ENCODE measurements at regions not wholly inside any gene's neighbourhood (a gene's known extent, or its start where the extent isn't known, plus 50 kb on each side); places are given as distances from the start of the nearest gene placed in this dataset.
A peak's percentile ranks its signal among the peaks of the same experiment; 100 is the strongest.

GRCh38 chr3:101940521-101941317, 91.4 kb downstream of the NFKBIZ start:
- H3K36me3 ChIP-seq: no peaks in the 10 kb centered on the region
- peak in 1 of 2 donors; percentile 74 for DNase-seq (ENCODE audit: low spot score in 2 of 2)
- peaks cover 0 to 24% of the 10 kb centered on the region in 2 donors for H3K4me1 ChIP-seq
- TF ChIP-seq, protein P1, sequence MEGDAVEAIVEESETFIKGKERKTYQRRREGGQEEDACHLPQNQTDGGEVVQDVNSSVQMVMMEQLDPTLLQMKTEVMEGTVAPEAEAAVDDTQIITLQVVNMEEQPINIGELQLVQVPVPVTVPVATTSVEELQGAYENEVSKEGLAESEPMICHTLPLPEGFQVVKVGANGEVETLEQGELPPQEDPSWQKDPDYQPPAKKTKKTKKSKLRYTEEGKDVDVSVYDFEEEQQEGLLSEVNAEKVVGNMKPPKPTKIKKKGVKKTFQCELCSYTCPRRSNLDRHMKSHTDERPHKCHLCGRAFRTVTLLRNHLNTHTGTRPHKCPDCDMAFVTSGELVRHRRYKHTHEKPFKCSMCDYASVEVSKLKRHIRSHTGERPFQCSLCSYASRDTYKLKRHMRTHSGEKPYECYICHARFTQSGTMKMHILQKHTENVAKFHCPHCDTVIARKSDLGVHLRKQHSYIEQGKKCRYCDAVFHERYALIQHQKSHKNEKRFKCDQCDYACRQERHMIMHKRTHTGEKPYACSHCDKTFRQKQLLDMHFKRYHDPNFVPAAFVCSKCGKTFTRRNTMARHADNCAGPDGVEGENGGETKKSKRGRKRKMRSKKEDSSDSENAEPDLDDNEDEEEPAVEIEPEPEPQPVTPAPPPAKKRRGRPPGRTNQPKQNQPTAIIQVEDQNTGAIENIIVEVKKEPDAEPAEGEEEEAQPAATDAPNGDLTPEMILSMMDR (IDR thresholded peaks at IDR 0.05): no peak
- H3K4me3 ChIP-seq: peak overlapping the region in 1 of 2 donors; percentile 40
- H3K27ac ChIP-seq: peak overlapping the region in 1 of 2 donors; percentile 29
- intact Hi-C loops (cut with DNase I): no loop called here
- H3K27me3 ChIP-seq: no peaks in the 10 kb centered on the region
- H3K9me3 ChIP-seq: no peaks in the 10 kb centered on the region

- H3K9me3 ChIP-seq: no peaks in the 10 kb centered on the region
- no peak overlapping the region for H3K4me3 ChIP-seq
- intact Hi-C loops (cut with DNase I): no loop called here
- H3K4me1 ChIP-seq: peaks cover 0 to 24% of the 10 kb centered on the region in 2 donors
- TF ChIP-seq, protein P1 (IDR thresholded peaks at IDR 0.05): no peak
- no peak for DNase-seq (ENCODE audit: low spot score in 2 of 2)
- H3K36me3 ChIP-seq: no peaks in the 10 kb centered on the region
- no peak overlapping the region for H3K27ac ChIP-seq
- H3K27me3 ChIP-seq: no peaks in the 10 kb centered on the region
These were observed 92.2 kb downstream of the NFKBIZ start for GRCh38 chr3:101941318-101942040.

DNA sequence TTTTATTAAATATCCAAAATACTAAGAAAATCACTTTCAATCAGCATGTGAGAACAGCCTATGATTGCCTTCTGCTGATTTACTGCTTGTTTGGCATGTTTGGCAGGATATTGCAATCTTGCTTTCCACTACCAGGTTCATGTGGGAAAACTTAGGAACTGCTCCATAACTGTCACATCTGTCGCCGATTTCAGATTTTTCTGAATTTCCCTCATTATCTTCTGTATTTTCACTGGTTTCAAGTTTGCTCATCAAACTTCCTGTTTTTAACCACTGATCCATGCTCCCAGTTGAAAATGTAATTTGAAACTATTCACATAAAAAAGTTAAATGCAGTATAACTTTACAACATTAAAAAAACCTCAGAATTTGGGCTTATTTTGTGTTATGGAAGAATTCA, 93.0 kb downstream of the NFKBIZ start:
- Histone ChIP-seq H3K27me3 (no peaks in the 10 kb centered on the region), H3K4me1 (peaks cover 0 to 24% of the 10 kb centered on the region in 2 donors), H3K9me3 (no peaks in the 10 kb centered on the region), H3K27ac (no peak overlapping the region), H3K4me3 (no peak overlapping the region), H3K36me3 (no peaks in the 10 kb centered on the region)
- DNase-seq (ENCODE audit: low spot score in 2 of 2): no peak
- TF ChIP-seq, protein P1 (IDR thresholded peaks at IDR 0.05): no peak
- intact Hi-C loops (cut with DNase I): no loop called here

DNA sequence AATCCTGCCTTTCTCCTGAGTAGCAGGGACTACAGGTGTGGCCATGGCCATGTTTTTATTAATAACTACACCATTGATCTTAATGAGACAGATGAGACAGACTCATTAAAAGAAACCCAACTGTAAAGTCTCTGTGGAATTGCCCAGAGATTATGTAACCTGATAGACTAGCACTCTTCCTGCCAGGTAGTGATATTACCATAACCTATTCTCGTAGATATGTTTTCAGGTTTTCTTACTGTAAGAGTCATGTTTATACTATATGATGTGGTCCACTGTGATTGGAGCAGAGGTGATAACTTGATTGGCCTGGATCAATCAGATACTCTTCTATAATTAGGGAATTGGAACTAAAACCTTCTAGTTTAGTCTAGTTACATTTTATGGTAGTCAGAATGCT, 93.7 kb downstream of the NFKBIZ start:
- no peak overlapping the region for H3K27ac ChIP-seq
- no peaks in the 10 kb centered on the region for H3K36me3 ChIP-seq
- TF ChIP-seq, protein P1 (IDR thresholded peaks at IDR 0.05): no peak
- no peaks in the 10 kb centered on the region for H3K9me3 ChIP-seq
- DNase-seq (ENCODE audit: low spot score in 2 of 2): no peak
- no peak overlapping the region for H3K4me3 ChIP-seq
- H3K4me1 ChIP-seq: peaks cover 0 to 17% of the 10 kb centered on the region in 2 donors
- H3K27me3 ChIP-seq: no peaks in the 10 kb centered on the region
- intact Hi-C loops (cut with DNase I): no loop called here

DNA sequence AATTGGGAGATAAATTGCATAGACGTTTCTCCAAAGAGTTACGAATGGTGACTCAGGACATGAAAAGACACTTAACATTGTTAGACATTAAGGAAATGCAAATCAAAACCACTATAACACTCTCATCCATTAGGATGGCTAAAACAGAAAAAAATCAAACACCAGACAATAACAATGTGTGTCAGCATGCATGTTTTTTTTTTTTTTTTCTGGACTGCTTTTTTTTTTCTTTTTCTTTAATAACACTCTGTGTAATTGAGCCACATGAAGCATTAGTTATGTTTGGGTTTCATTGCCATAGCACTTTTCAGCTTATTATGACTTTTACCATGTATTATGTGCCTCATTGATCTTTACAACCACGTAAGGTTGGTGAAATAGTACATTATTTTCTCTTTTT, 95.0 kb downstream of the NFKBIZ start:
- DNase-seq (ENCODE audit: low spot score in 2 of 2): no peak
- intact Hi-C loops (cut with DNase I): no loop called here
- Histone ChIP-seq H3K27me3 (no peaks in the 10 kb centered on the region), H3K36me3 (no peaks in the 10 kb centered on the region), H3K4me1 (peaks cover 0 to 14% of the 10 kb centered on the region in 2 donors), H3K27ac (no peak overlapping the region), H3K9me3 (no peaks in the 10 kb centered on the region), H3K4me3 (no peak overlapping the region)
- TF ChIP-seq, protein P1 (IDR thresholded peaks at IDR 0.05): no peak

All from ascending aorta (tissue), 2 donors.